A673 (cell line): ENCODE measurements at regions not wholly inside any gene's neighbourhood (a gene's known extent, or its start where the extent isn't known, plus 50 kb on each side); places are given as distances from the start of the nearest gene placed in this dataset.

Source experiments
- BruUV-seq: library from RNA; stranded (reverse); fragments of 400-500 nt; replicated peaks from 2 replicates; lab custom pipeline; 2021; lab: Mats Ljungman, UMichigan
- CTCF ChIA-PET: fragments of 300-600 bp; sonication (Branson Sonifier 250); formaldehyde crosslinking; loops from one replicate; lab custom pipeline; 2022; ENCODE audit warnings: antibody characterized with exemption; lab: Charles Lee
- POLR2A ChIA-PET: fragments of 300-600 bp; sonication (Branson Sonifier 250); formaldehyde crosslinking; loops from one replicate; lab custom pipeline; 2022; ENCODE audit warnings: antibody characterized with exemption; ENCODE audit not compliant: low non-redundant PET; lab: Charles Lee
- DNase-seq: peaks from one replicate; pipeline ENCODE4 v3.0.0-alpha.2; 2015; ENCODE audit warnings: low spot score
- H3K27ac ChIP-seq: fragments of 200-600 bp; sonication (generic); 2 replicates; pipeline ENCODE4 v1.5.1; 2016; ENCODE audit warnings: mixed run types, low read depth, mild to moderate bottlenecking, mixed read lengths, antibody characterized with exemption, low read length; ENCODE audit not compliant: poor library complexity, severe bottlenecking
- H3K27me3 ChIP-seq: fragments of 200-600 bp; sonication (generic); replicated peaks from 2 replicates; pipeline ENCODE4 v1.6.1; 2017; ENCODE audit warnings: mixed run types, low read depth, mild to moderate bottlenecking, mixed read lengths, antibody characterized with exemption, low read length; ENCODE audit not compliant: insufficient read depth, poor library complexity
- H3K36me3 ChIP-seq: fragments of 200-600 bp; sonication (generic); 2 replicates; pipeline ENCODE4 v1.6.1; 2016; ENCODE audit warnings: mixed run types, mild to moderate bottlenecking, mixed read lengths, antibody characterized with exemption, low read length; ENCODE audit not compliant: insufficient read depth, poor library complexity, severe bottlenecking
- H3K4me1 ChIP-seq: fragments of 200-600 bp; sonication (generic); 2 replicates; pipeline ENCODE4 v1.6.1; 2017; ENCODE audit warnings: mixed run types, mild to moderate bottlenecking, mixed read lengths, antibody characterized with exemption, low read length; ENCODE audit not compliant: insufficient read depth, poor library complexity, severe bottlenecking
- H3K4me3 ChIP-seq: fragments of 200-600 bp; sonication (generic); 2 replicates; pipeline ENCODE4 v1.5.1; 2016; ENCODE audit warnings: low read depth, mixed run types, mild to moderate bottlenecking, mixed read lengths, low read length; ENCODE audit not compliant: poor library complexity, severe bottlenecking
- H3K9me3 ChIP-seq: fragments of 200-600 bp; sonication (generic); 2 replicates; pipeline ENCODE4 v1.6.1; 2016; ENCODE audit warnings: mixed run types, low read depth, mild to moderate bottlenecking, mixed read lengths, antibody characterized with exemption, low read length; ENCODE audit not compliant: poor library complexity, severe bottlenecking
- EZH2 ChIP-seq: fragments of 200-600 bp; sonication (generic); IDR thresholded peaks from 2 replicates; pipeline ENCODE4 v1.6.1; 2017; ENCODE audit warnings: borderline replicate concordance, low read depth, mild to moderate bottlenecking, mixed read lengths, antibody characterized with exemption, low read length; ENCODE audit not compliant: poor library complexity, severe bottlenecking
- intact Hi-C: fragments of 100-400 bp; cut with micrococcal nuclease; formaldehyde crosslinking; loops from one replicate; pipeline ENCODE4 v1.10.0; 2022; ENCODE audit not compliant: unreplicated experiment
- TF ChIP-seq, protein P1 (sequence below): fragments of 300-800, 200-600 bp; sonication (generic); conservative IDR thresholded peaks from 2 replicates; pipeline ENCODE4 v1.5.1; 2017; ENCODE audit warnings: low read depth, mild to moderate bottlenecking, antibody characterized with exemption, low read length, moderate library complexity, mixed read lengths

DNA sequence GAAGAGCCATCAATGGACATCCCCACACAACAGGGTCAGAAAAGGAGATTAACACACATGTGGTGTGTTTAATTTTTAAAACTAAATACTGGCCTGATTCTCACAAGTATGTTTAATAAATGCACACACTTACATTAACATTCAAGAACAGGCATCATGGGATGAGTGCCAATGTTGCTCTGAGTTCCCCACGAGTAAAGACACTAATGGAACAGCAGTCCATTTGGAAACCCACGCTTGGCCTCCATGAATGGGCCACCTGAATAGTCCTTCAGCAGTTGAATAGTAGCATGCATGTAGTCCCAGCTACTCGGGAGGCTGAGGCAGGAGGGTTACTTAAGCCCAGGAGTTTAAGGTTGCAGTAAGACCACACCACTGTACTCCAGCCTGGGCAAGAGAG, 195.2 kb upstream of the IPO5 start:
- H3K4me3 ChIP-seq, result no peak overlapping the region
- no peaks in the 10 kb centered on the region for H3K36me3 ChIP-seq
- ChIA-PET CTCF (no interaction called here), POLR2A (no interaction called here)
- DNase-seq, result no peak
- H3K27ac ChIP-seq, result no peak overlapping the region
- no peaks in the 10 kb centered on the region for H3K27me3 ChIP-seq
- TF ChIP-seq, protein P1, sequence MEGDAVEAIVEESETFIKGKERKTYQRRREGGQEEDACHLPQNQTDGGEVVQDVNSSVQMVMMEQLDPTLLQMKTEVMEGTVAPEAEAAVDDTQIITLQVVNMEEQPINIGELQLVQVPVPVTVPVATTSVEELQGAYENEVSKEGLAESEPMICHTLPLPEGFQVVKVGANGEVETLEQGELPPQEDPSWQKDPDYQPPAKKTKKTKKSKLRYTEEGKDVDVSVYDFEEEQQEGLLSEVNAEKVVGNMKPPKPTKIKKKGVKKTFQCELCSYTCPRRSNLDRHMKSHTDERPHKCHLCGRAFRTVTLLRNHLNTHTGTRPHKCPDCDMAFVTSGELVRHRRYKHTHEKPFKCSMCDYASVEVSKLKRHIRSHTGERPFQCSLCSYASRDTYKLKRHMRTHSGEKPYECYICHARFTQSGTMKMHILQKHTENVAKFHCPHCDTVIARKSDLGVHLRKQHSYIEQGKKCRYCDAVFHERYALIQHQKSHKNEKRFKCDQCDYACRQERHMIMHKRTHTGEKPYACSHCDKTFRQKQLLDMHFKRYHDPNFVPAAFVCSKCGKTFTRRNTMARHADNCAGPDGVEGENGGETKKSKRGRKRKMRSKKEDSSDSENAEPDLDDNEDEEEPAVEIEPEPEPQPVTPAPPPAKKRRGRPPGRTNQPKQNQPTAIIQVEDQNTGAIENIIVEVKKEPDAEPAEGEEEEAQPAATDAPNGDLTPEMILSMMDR, result no peak
- TF ChIP-seq EZH2, result no peak
- intact Hi-C loops, result no loop called here
- BruUV-seq, result no TSS peak
- no peaks in the 10 kb centered on the region for H3K9me3 ChIP-seq
- H3K4me1 ChIP-seq, result no peaks in the 10 kb centered on the region

DNA sequence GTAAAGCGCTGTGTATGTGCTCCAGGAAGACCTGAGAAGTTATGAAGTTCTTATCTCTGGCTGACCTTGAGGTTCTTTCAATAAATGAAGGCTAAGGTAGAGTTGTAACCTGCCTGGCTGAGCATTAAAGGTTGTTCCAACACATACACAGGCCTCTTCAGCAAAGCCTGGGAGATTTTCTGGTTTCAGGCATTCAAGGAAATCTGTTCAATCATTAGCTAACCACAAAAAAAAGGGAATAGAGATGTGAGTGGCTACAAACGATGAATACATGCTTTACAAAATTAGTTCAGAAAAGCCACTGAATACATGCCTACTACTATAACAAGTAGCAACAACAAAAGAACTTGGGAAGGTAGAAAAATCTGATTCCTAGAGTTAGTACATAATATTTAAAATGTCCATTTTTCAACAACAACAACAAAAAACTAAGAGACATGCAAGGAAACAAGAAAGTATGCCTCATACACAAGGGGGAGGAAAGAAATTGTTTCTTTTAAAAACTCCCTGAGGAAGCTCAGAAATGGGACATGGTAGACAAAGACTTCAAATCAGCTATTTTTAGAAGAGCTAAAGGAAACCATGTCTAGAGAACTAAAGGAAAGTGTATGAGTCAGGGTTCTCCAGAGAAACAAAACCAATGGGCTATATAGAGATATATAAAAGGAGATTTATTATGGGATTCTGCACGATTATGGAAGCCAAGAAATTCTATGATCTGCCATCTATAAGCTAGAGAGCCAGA, 191.5 kb upstream of the IPO5 start:
- CTCF ChIA-PET, result no interaction called here
- TF ChIP-seq EZH2, result no peak
- TF ChIP-seq, protein P1, result no peak
- Histone ChIP-seq H3K4me3 (no peak overlapping the region), H3K36me3 (no peaks in the 10 kb centered on the region), H3K27me3 (no peaks in the 10 kb centered on the region), H3K9me3 (no peaks in the 10 kb centered on the region), H3K27ac (no peak overlapping the region), H3K4me1 (no peaks in the 10 kb centered on the region)
- no TSS peak for BruUV-seq
- intact Hi-C loops, result no loop called here
- no peak for DNase-seq
- POLR2A ChIA-PET, result no interaction called here

DNA sequence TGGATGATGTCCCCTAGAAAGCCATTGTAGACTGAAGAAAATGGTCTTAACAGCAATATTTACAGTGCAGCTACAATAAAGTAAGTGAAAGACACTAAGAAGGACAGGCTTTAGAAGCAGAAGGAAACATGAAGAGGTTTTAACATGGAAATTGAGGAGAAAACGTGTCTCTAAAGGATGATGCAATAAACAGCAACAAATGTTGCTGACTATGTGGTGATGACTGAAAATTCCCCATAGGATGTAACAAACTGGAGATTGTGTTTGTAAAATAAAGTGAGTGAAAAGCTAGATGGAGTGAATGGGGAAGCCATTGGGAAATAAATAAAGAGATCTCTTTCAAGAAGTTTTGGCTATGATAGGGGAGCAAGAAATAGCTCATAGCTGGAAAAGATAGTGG, 186.7 kb upstream of the IPO5 start:
- ChIA-PET CTCF (no interaction called here), POLR2A (no interaction called here)
- Histone ChIP-seq H3K9me3 (no peaks in the 10 kb centered on the region), H3K27ac (no peak overlapping the region), H3K27me3 (no peaks in the 10 kb centered on the region), H3K4me3 (no peak overlapping the region), H3K4me1 (no peaks in the 10 kb centered on the region), H3K36me3 (no peaks in the 10 kb centered on the region)
- intact Hi-C loops, result no loop called here
- TF ChIP-seq EZH2, result no peak
- TF ChIP-seq, protein P1, result no peak
- no TSS peak for BruUV-seq
- DNase-seq, result no peak
